ENCODE measurements at regions not wholly inside any gene's neighbourhood (a gene's known extent, or its start where the extent isn't known, plus 50 kb on each side); places are given as distances from the start of the nearest gene placed in this dataset.

GRCh38 chr9:30697958-30698357 is 1686.5 kb upstream of the ACO1 start (continued):
- TF ChIP-seq NKRF (IDR thresholded peaks at IDR 0.05; ENCODE audit: borderline replicate concordance), result no peak
- TF ChIP-seq BMI1 (IDR thresholded peaks at IDR 0.05; ENCODE audit: low read length), result no peak
- TF ChIP-seq JUNB (CRISPR knock-in tag; conservative IDR thresholded peaks at IDR 0.05), result no peak

- no peaks in the 10 kb centered on the region for H3K9me1 ChIP-seq (ENCODE audit: control insufficient read depth, insufficient read depth, low read length)
- ChIA-PET CTCF (ENCODE audit: low intra/inter-chr PET ratio) (no interaction called here), POLR2A (no interaction called here)
- intact Hi-C loops (cut with micrococcal nuclease), result no loop called here
- no peaks in the 10 kb centered on the region for H3K36me3 ChIP-seq (ENCODE audit: control insufficient read depth, insufficient read depth, low read length)
- no peak overlapping the region for H3K4me2 ChIP-seq (ENCODE audit: insufficient read depth, low read length)
- no CpG with 5 or more reads among the region's 1 CpG for WGBS (ENCODE audit: insufficient coverage, low coverage, missing lambda C conversion rate)
- no peak overlapping the region for H3K9ac ChIP-seq (ENCODE audit: insufficient read depth in 1 of 2, low read depth in 2 of 2, low read length in 2 of 2)
- DNase-seq (ENCODE audit: extremely low read depth in 1 of 4, low spot score in 3 of 4) (no peak), ATAC-seq (no peak), FAIRE-seq (no peak)
- no peak overlapping the region for H3K27ac ChIP-seq (ENCODE audit: extremely low read depth, low read depth, low read length)
- TF ChIP-seq MCM5 (IDR thresholded peaks at IDR 0.05; ENCODE audit: low read depth) (no peak), CREB1 (IDR thresholded peaks at IDR 0.05) (no peak), CREB1 (CRISPR knock-in tag; IDR thresholded peaks at IDR 0.05) (no peak)
- H3K27me3 ChIP-seq (ENCODE audit: control insufficient read depth in 2 of 2, insufficient read depth in 2 of 2, low read length in 2 of 2), result no peaks in the 10 kb centered on the region
- no peak overlapping the region for H3K4me3 ChIP-seq
- H4K20me1 ChIP-seq (replicated peaks; ENCODE audit: control insufficient read depth, insufficient read depth, low read length), result no peaks in the 10 kb centered on the region
- no peaks in the 10 kb centered on the region for H3K79me2 ChIP-seq (ENCODE audit: control insufficient read depth, insufficient read depth, low read length)
- H3K4me1 ChIP-seq (replicated peaks in 1 of 2; ENCODE audit: control insufficient read depth in 2 of 2, insufficient read depth in 2 of 2, low read length in 2 of 2), result no peaks in the 10 kb centered on the region
- no peaks in the 10 kb centered on the region for H3K9me3 ChIP-seq (replicated peaks; ENCODE audit: control insufficient read depth, insufficient read depth, low read depth, low read length)
- no peak overlapping the region for H2AFZ ChIP-seq (ENCODE audit: low read depth, low read length)
- in situ Hi-C loops (cut with MboI), result no loop called here
- no TSS peak for BruUV-seq (replicated peaks)
Measured at GRCh38 chr9:30711591-30711990, 1672.9 kb upstream of the ACO1 start.

Measured in K562 (cell line).